Endothelial cell of umbilical vein (primary cell): ENCODE measurements at regions not wholly inside any gene's neighbourhood (a gene's known extent, or its start where the extent isn't known, plus 50 kb on each side); places are given as distances from the start of the nearest gene placed in this dataset.

Experiments
- BruUV-seq: library from RNA; stranded (reverse); fragments of 400-500 nt; replicated peaks from 2 replicates; lab custom pipeline; 2021; lab: Mats Ljungman, UMichigan
- CTCF ChIA-PET: fragments of 300-600, 350-600 bp; sonication (Branson Sonifier 250); formaldehyde crosslinking; loops from one replicate; lab custom pipeline; 2021; ENCODE audit warnings: antibody characterized with exemption, inconsistent platforms; lab: Charles Lee
- POLR2A ChIA-PET: fragments of 300-600, 350-600 bp; sonication (Branson Sonifier 250); formaldehyde crosslinking; loops from one replicate; lab custom pipeline; 2021; ENCODE audit warnings: antibody characterized with exemption, inconsistent platforms; lab: Charles Lee
- DNase-seq: peaks from one replicate; pipeline ENCODE4 v3.0.0-alpha.2; 2011; ENCODE audit warnings: low read depth, low spot score
- FAIRE-seq: peaks from 2 replicates; lab custom pipeline; 2011; peaks lifted over from hg19 to GRCh38; lab: Jason Lieb, UNC
- H2AFZ ChIP-seq: 2 replicates; pipeline ENCODE4 v1.6.0; 2012; ENCODE audit warnings: low read depth, low read length, control low read depth, inconsistent platforms
- H3K27ac ChIP-seq: 2 replicates; pipeline ENCODE4 v1.5.1; 2011; ENCODE audit warnings: low read depth, mild to moderate bottlenecking, control low read depth, low read length, moderate library complexity; ENCODE audit not compliant: insufficient read depth
- H3K27me3 ChIP-seq, 2 experiments: 2 replicates each; pipeline versions ENCODE4 v1.6.0 to v1.6.1; 2011; ENCODE audit warnings: low read length in 2 of 2, mixed read lengths in 1 of 2; ENCODE audit not compliant: control insufficient read depth in 2 of 2, insufficient read depth in 2 of 2
- H3K36me3 ChIP-seq, 2 experiments: 2 replicates in 1 of 2; 3 replicates in 1 of 2; pipeline ENCODE4 v1.5.1; 2011; ENCODE audit warnings: low read length in 2 of 2, mild to moderate bottlenecking in 1 of 2, moderate library complexity in 1 of 2; ENCODE audit not compliant: control insufficient read depth in 2 of 2, insufficient read depth in 2 of 2; ENCODE audit errors: extremely low read depth in 1 of 2
- H3K4me1 ChIP-seq: 3 replicates; pipeline ENCODE4 v1.5.1; 2011; ENCODE audit warnings: mild to moderate bottlenecking, low read length; ENCODE audit not compliant: control insufficient read depth, insufficient read depth; ENCODE audit errors: extremely low read depth
- H3K4me2 ChIP-seq: 2 replicates; pipeline ENCODE4 v1.6.1; 2011; ENCODE audit warnings: low read length, control low read depth, mixed read lengths; ENCODE audit not compliant: insufficient read depth
- H3K4me3 ChIP-seq, 3 experiments: fragments of 200-600 bp in 1 of 3; sonication (generic), shearing (Covaris generic) in 1 of 3; replicated peaks in 1 of 3; 2 replicates each; pipeline ENCODE4 v1.5.1; 2011 to 2016; ENCODE audit warnings: control low read depth in 3 of 3, low read length in 3 of 3, mild to moderate bottlenecking in 2 of 3, inconsistent platforms in 1 of 3, low read depth in 1 of 3, moderate library complexity in 1 of 3; ENCODE audit not compliant: insufficient read depth in 1 of 3
- H3K79me2 ChIP-seq: 2 replicates; pipeline ENCODE4 v1.6.0; 2012; ENCODE audit warnings: low read length, inconsistent platforms; ENCODE audit not compliant: control insufficient read depth, insufficient read depth
- H3K9ac ChIP-seq: replicated peaks from 2 replicates; pipeline ENCODE3; 2011; ENCODE audit warnings: low read length, control low read depth; ENCODE audit not compliant: insufficient read depth; ENCODE audit errors: extremely low read depth
- H3K9me1 ChIP-seq: replicated peaks from 3 replicates; pipeline ENCODE4 v1.6.0; 2011; ENCODE audit warnings: mild to moderate bottlenecking, low read length; ENCODE audit not compliant: control insufficient read depth, insufficient read depth; ENCODE audit errors: extremely low read depth
- H3K9me3 ChIP-seq: replicated peaks from 2 replicates; pipeline ENCODE4 v1.5.1; 2012; ENCODE audit warnings: low read length, inconsistent platforms; ENCODE audit not compliant: control insufficient read depth, insufficient read depth
- H4K20me1 ChIP-seq: replicated peaks from 2 replicates; pipeline ENCODE3; 2011; ENCODE audit warnings: mild to moderate bottlenecking, low read length; ENCODE audit not compliant: control insufficient read depth, insufficient read depth; ENCODE audit errors: extremely low read depth
- FOS ChIP-seq: IDR thresholded peaks from 2 replicates; pipeline ENCODE4 v1.6.1; 2011; ENCODE audit warnings: mild to moderate bottlenecking, low read length, moderate library complexity, borderline replicate concordance; ENCODE audit not compliant: insufficient read depth
- JUN ChIP-seq: IDR thresholded peaks from 2 replicates; pipeline ENCODE4 v1.6.1; 2011; ENCODE audit warnings: borderline replicate concordance, low read depth; ENCODE audit not compliant: insufficient read length, insufficient read depth
- MYC ChIP-seq: IDR thresholded peaks from one replicate; pipeline ENCODE4 v1.6.1; 2011; ENCODE audit warnings: mild to moderate bottlenecking, low read depth, low read length
- POLR2A ChIP-seq: IDR thresholded peaks from 2 replicates; pipeline ENCODE4 v1.6.1; 2012; ENCODE audit warnings: low read depth, mild to moderate bottlenecking, control low read depth, low read length
- POLR2AphosphoS5 ChIP-seq: IDR thresholded peaks from 2 replicates; pipeline ENCODE4 v1.6.1; 2012; ENCODE audit warnings: low read depth, mild to moderate bottlenecking, control low read depth, low read length, moderate library complexity; ENCODE audit not compliant: insufficient read depth
- dilution Hi-C: fragments of 300-500 bp; cut with MboI; formaldehyde crosslinking; loops from one replicate; pipeline ENCODE4 v1.15.0; 2019; ENCODE audit warnings: low sequenced_read_pairs; ENCODE audit not compliant: extremely low pct_ligation_motif_present
- intact Hi-C: fragments of 100-400 bp; cut with micrococcal nuclease; formaldehyde crosslinking; loops from one replicate; pipeline ENCODE4 v1.10.0; 2022
- TF ChIP-seq, protein P1 (sequence below): IDR thresholded peaks from 2 replicates; pipeline ENCODE4 v1.6.1; 2011; ENCODE audit not compliant: insufficient read depth, insufficient read length

DNA sequence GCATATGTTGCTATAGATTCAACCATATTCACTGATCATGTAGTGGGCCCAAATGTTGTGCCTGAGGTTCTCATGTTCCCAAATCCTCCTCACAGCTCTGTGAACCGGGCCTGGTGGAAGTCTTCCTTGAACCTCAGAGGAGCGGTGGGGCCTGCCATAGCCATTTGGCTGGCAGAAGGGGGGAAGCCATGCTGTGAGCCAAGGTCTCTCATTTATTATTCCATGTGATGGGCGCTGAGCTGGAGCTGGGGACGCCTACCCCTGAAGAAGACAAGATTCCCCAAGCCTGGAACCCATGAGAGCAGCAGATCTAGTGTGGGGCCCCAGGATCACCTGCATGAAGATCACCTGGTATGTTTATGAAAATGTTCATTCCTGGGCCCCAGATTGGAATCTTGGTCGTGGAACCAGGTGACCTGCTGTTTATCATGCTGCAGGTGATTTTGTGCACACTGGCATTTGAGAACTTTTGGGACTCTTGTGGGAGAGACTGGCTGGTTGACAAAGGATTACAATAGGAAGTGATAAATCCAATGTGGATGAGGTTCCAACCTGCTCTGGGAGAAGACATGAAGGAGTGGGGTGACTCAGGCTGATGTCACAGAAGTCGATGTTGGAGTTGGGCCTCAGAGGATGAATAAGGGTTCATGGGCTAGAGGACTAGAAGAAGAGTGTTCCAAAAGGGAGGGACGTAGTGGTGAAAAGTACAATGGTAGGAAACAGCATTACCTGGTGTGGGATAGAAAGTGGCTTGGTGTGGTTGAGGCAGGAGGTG, 102.1 kb downstream of the ASB7 start:
- H3K27ac ChIP-seq, result no peak overlapping the region
- dilution Hi-C loops, result no loop called here
- ChIA-PET POLR2A (no interaction called here), CTCF (interaction anchor here (1.1 kb wide), 1 partner anchor 168 kb away, joined by 3 read pairs; no protein-coding TSS in a partner anchor)
- DNase-seq (peak; percentile 34), FAIRE-seq (no peak)
- no peaks in the 10 kb centered on the region for H3K9me1 ChIP-seq
- no peaks in the 10 kb centered on the region for H3K79me2 ChIP-seq
- H3K9me3 ChIP-seq, result no peaks in the 10 kb centered on the region
- no peaks in the 10 kb centered on the region for H4K20me1 ChIP-seq
- H3K4me1 ChIP-seq, result peaks cover 9% of the 10 kb centered on the region
- no peak overlapping the region for H3K4me3 ChIP-seq
- no peak overlapping the region for H3K9ac ChIP-seq
- H3K4me2 ChIP-seq, result no peak overlapping the region
- no TSS peak for BruUV-seq
- H3K36me3 ChIP-seq, result no peaks in the 10 kb centered on the region
- no peaks in the 10 kb centered on the region for H3K27me3 ChIP-seq
- no peak overlapping the region for H2AFZ ChIP-seq
- intact Hi-C loops, result no loop called here
- TF ChIP-seq, protein P1, sequence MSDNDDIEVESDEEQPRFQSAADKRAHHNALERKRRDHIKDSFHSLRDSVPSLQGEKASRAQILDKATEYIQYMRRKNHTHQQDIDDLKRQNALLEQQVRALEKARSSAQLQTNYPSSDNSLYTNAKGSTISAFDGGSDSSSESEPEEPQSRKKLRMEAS, result no peak
- peak; percentile 88 for TF ChIP-seq FOS

DNA sequence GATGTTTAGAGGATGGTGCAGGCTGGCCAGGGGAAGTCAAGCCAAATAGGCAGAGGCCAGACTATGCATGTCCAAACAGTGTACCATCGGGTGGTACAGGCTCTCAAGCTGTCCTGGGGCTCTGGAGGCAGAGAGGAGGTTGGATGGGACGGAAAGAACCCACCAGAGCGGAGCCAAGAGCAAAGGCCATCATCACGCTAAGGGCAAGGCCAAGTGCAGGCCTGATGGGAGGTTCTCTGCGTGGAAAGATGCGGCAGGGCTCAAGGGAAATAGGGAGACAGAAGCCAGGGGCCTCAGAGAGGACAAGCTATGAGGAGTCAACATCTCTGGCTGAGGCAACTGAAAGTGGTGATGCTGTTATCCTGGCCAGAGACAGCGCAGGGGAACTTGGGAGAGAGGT, 102.7 kb downstream of the ASB7 start:
- ChIA-PET CTCF (interaction anchor here (1.1 kb wide), 1 partner anchor 168 kb away, joined by 3 read pairs; no protein-coding TSS in a partner anchor), POLR2A (no interaction called here)
- H3K27ac ChIP-seq, result no peak overlapping the region
- no peak for TF ChIP-seq JUN
- TF ChIP-seq MYC, result no peak
- TF ChIP-seq POLR2AphosphoS5, result no peak
- TF ChIP-seq POLR2A, result no peak
- no peaks in the 10 kb centered on the region for H3K9me1 ChIP-seq
- no peaks in the 10 kb centered on the region for H3K9me3 ChIP-seq
- dilution Hi-C loops, result no loop called here
- H3K4me1 ChIP-seq, result peaks cover 9% of the 10 kb centered on the region
- no TSS peak for BruUV-seq
- no peak for DNase-seq
- no peaks in the 10 kb centered on the region for H3K27me3 ChIP-seq
- H3K79me2 ChIP-seq, result no peaks in the 10 kb centered on the region
- FAIRE-seq, result no peak
- H4K20me1 ChIP-seq, result no peaks in the 10 kb centered on the region
- intact Hi-C loops, result no loop called here
- no peak overlapping the region for H3K9ac ChIP-seq
- no peak overlapping the region for H3K4me2 ChIP-seq
- no peak overlapping the region for H3K4me3 ChIP-seq
- H3K36me3 ChIP-seq, result no peaks in the 10 kb centered on the region
- no peak overlapping the region for H2AFZ ChIP-seq
